GM21529 (cell line): ENCODE measurements at regions not wholly inside any gene's neighbourhood (a gene's known extent, or its start where the extent isn't known, plus 50 kb on each side); places are given as distances from the start of the nearest gene placed in this dataset.
"Not testable (repeated sequence)": the region's sequence is repeated elsewhere in the genome, so short reads cannot be mapped to it uniquely, and the experiment has no call there.

Experiments used
- ATAC-seq: cut with Tn5 transposase; IDR thresholded peaks from one replicate; pipeline ENCODE4 v1.9.1; 2021; ENCODE audit not compliant: unreplicated experiment

- ATAC-seq = peak; percentile 80
These were observed 51.9 kb upstream of the NMUR2 start for GRCh38 chr5:152456815-152457443.

GRCh38 chr5:152462021-152462721 lies 57.1 kb upstream of the NMUR2 start:
- ATAC-seq = peak; percentile 90

GRCh38 chr5:152464048-152464447 lies 59.0 kb upstream of the NMUR2 start:
- no peak for ATAC-seq

GRCh38 chr5:152465140-152465539 lies 60.1 kb upstream of the NMUR2 start:
- no peak for ATAC-seq

- ATAC-seq = no peak
These were observed 61.1 kb upstream of the NMUR2 start for GRCh38 chr5:152466085-152466745.

- ATAC-seq = no peak
These were observed 65.1 kb upstream of the NMUR2 start for GRCh38 chr5:152470167-152470566.

GRCh38 chr5:152472083-152472482 lies 67.0 kb upstream of the NMUR2 start:
- ATAC-seq = no peak

GRCh38 chr5:152474961-152475360 lies 69.9 kb upstream of the NMUR2 start:
- no peak for ATAC-seq

GRCh38 chr5:152477536-152477935 lies 72.5 kb upstream of the NMUR2 start:
- ATAC-seq = no peak

GRCh38 chr5:152479866-152480265 lies 74.8 kb upstream of the NMUR2 start:
- ATAC-seq = not testable (repeated sequence)

- ATAC-seq = peak; percentile 100
These were observed 75.6 kb upstream of the NMUR2 start for GRCh38 chr5:152480677-152481076.

- ATAC-seq = no peak
These were observed 82.1 kb upstream of the NMUR2 start for GRCh38 chr5:152487130-152487529.

- no peak for ATAC-seq
These were observed 83.8 kb upstream of the NMUR2 start for GRCh38 chr5:152488869-152489268.

GRCh38 chr5:152499814-152500535 lies 94.9 kb upstream of the NMUR2 start:
- ATAC-seq = no peak

GRCh38 chr5:152501294-152501693 lies 96.2 kb upstream of the NMUR2 start:
- ATAC-seq = no peak

GRCh38 chr5:152503206-152503605 lies 98.1 kb upstream of the NMUR2 start:
- no peak for ATAC-seq

GRCh38 chr5:152505442-152506042 lies 100.5 kb upstream of the NMUR2 start:
- peak; percentile 91 for ATAC-seq

- ATAC-seq = no peak
These were observed 106.0 kb upstream of the NMUR2 start for GRCh38 chr5:152511120-152511519.

GRCh38 chr5:152511531-152512132 lies 106.6 kb upstream of the NMUR2 start:
- no peak for ATAC-seq

GRCh38 chr5:152514827-152515397 lies 109.8 kb upstream of the NMUR2 start:
- ATAC-seq = no peak
